CD14-positive monocyte (primary cell): ENCODE measurements at regions not wholly inside any gene's neighbourhood (a gene's known extent, or its start where the extent isn't known, plus 50 kb on each side); places are given as distances from the start of the nearest gene placed in this dataset.

Experiments
- DNase-seq, 3 donors: peaks; one replicate each; pipeline ENCODE4 v3.0.0-alpha.2; 2011 to 2022
- H2AFZ ChIP-seq: 2 replicates; pipeline ENCODE4 v1.6.0; 2012; ENCODE audit warnings: mild to moderate bottlenecking, low read depth, low read length, inconsistent platforms; ENCODE audit not compliant: insufficient read depth, poor library complexity, severe bottlenecking
- H3K27ac ChIP-seq, 2 donors: 1 replicate in 1 of 2; 2 replicates in 1 of 2; pipeline ENCODE4 v1.5.1; 2012 to 2013; ENCODE audit warnings: low read length in 2 of 2, control low read depth in 1 of 2, inconsistent platforms in 1 of 2, low read depth in 1 of 2, mild to moderate bottlenecking in 1 of 2
- H3K27me3 ChIP-seq, 2 donors: one replicate each; pipeline versions ENCODE4 v1.6.0 to v1.6.1; 2011 to 2013; ENCODE audit warnings: low read length in 2 of 2; ENCODE audit not compliant: control insufficient read depth in 2 of 2, insufficient read depth in 2 of 2
- H3K36me3 ChIP-seq, 2 donors: replicated peaks in 1 of 2; 1 replicate in 1 of 2; 2 replicates in 1 of 2; pipeline versions ENCODE4 v1.5.1 to v1.6.1; 2012 to 2013; ENCODE audit warnings: low read length in 2 of 2, control low read depth in 1 of 2, inconsistent platforms in 1 of 2, mild to moderate bottlenecking in 1 of 2; ENCODE audit not compliant: insufficient read depth in 2 of 2, control insufficient read depth in 1 of 2
- H3K4me1 ChIP-seq, 2 donors: 1 replicate in 1 of 2; 2 replicates in 1 of 2; pipeline versions ENCODE4 v1.5.1 to v1.6.1; 2012 to 2013; ENCODE audit warnings: low read length in 2 of 2, control low read depth in 1 of 2, inconsistent platforms in 1 of 2, mild to moderate bottlenecking in 1 of 2, moderate library complexity in 1 of 2; ENCODE audit not compliant: insufficient read depth in 2 of 2, control insufficient read depth in 1 of 2
- H3K4me2 ChIP-seq: replicated peaks from 2 replicates; pipeline ENCODE3; 2012; ENCODE audit warnings: low read length, moderate library complexity, mild to moderate bottlenecking; ENCODE audit not compliant: poor library complexity, severe bottlenecking; ENCODE audit errors: extremely low read depth
- H3K4me3 ChIP-seq, 3 experiments: fragments of 200-600 bp in 1 of 3; sonication (generic) in 1 of 3; replicated peaks in 1 of 3; 1 replicate in 2 of 3; 2 replicates in 1 of 3; pipeline ENCODE4 v1.5.1; 2011 to 2013; ENCODE audit warnings: low read length in 3 of 3, mild to moderate bottlenecking in 3 of 3, control low read depth in 2 of 3, low read depth in 2 of 3, inconsistent platforms in 1 of 3, moderate library complexity in 1 of 3
- H3K79me2 ChIP-seq: 2 replicates; pipeline ENCODE4 v1.6.0; 2012; ENCODE audit warnings: mild to moderate bottlenecking, control low read depth, inconsistent platforms, low read length, moderate library complexity; ENCODE audit not compliant: insufficient read depth
- H3K9ac ChIP-seq: 2 replicates; pipeline ENCODE4 v1.6.0; 2017; ENCODE audit warnings: low read length, mild to moderate bottlenecking; ENCODE audit not compliant: insufficient read depth, poor library complexity, severe bottlenecking
- H3K9me3 ChIP-seq, 2 donors: replicated peaks in 1 of 2; 1 replicate in 1 of 2; 2 replicates in 1 of 2; pipeline versions ENCODE4 v1.5.1 to v1.6.1; 2012 to 2013; ENCODE audit warnings: low read length in 2 of 2, control low read depth in 1 of 2; ENCODE audit not compliant: control insufficient read depth in 1 of 2, insufficient read depth in 1 of 2
- H4K20me1 ChIP-seq: 2 replicates; pipeline ENCODE4 v1.6.0; 2012; ENCODE audit warnings: mild to moderate bottlenecking, low read length, control low read depth, moderate library complexity; ENCODE audit not compliant: insufficient read depth
- H3K27ac Mint-ChIP-seq, 7 donors: one replicate each; pipeline ENCODE4 v1.8.0; 2020; ENCODE audit warnings: mild to moderate bottlenecking in 7 of 7, mixed read lengths in 7 of 7, moderate library complexity in 6 of 7, inconsistent platforms in 2 of 7
- H3K27me3 Mint-ChIP-seq, 3 donors: one replicate each; pipeline ENCODE4 v1.8.0; 2021 to 2022; ENCODE audit warnings: low read depth in 3 of 3, mild to moderate bottlenecking in 3 of 3, mixed read lengths in 3 of 3, moderate library complexity in 3 of 3, inconsistent platforms in 1 of 3
- H3K36me3 Mint-ChIP-seq, 2 donors: one replicate each; pipeline ENCODE4 v1.8.0; 2020; ENCODE audit warnings: mixed read lengths in 2 of 2, inconsistent platforms in 1 of 2, mild to moderate bottlenecking in 1 of 2
- H3K4me1 Mint-ChIP-seq: one replicate; pipeline ENCODE4 v1.8.0; 2020; ENCODE audit warnings: mild to moderate bottlenecking, mixed read lengths
- H3K4me3 Mint-ChIP-seq, 2 donors: one replicate each; pipeline ENCODE4 v1.8.0; 2020; ENCODE audit warnings: mild to moderate bottlenecking in 2 of 2, mixed read lengths in 2 of 2, moderate library complexity in 1 of 2
- H3K9me3 Mint-ChIP-seq, 7 donors: one replicate each; pipeline ENCODE4 v1.8.0; 2020 to 2022; ENCODE audit warnings: mixed read lengths in 7 of 7, mild to moderate bottlenecking in 6 of 7, moderate library complexity in 6 of 7, inconsistent platforms in 2 of 7
- CTCF ChIP-seq: fragments of 200-600 bp; IDR thresholded peaks from one replicate; pipeline ENCODE4 v1.8.0; 2022; ENCODE audit warnings: antibody characterized with exemption, mild to moderate bottlenecking
- WGBS: methylation state at CpG from one replicate; pipeline ENCODE4 v1.1.5; 2013; ENCODE audit warnings: missing lambda C conversion rate; ENCODE audit not compliant: insufficient coverage; 5-methylcytosine and 5-hydroxymethylcytosine counted together
- intact Hi-C, 2 donors: fragments of 100-400 bp; cut with micrococcal nuclease; formaldehyde crosslinking; loops; one replicate each; pipeline versions ENCODE4 v1.15.0 to v1.15.1; 2023

DNA sequence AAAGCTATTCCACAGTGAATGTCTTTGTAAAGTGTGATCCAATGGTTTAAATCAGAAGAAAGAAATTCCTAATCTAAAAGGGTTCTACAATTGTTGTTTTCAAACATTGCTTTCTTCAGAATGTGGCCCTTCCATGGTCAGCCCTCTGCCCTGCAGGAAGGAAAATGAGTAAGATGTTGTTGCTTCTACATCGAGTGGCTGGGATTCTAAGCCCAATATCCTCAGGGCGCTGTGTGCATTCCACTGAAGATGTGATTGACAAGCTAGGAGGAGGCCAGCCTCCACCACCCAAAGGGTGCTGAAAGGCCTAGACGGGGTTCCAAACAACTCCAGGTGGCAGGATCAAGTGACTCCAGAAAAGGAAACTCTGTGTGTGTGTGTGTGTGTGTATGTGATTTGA, 316.9 kb upstream of the TSHZ3 start:
- no peak for DNase-seq
- H3K4me3 Mint-ChIP-seq, result no peak overlapping the region
- 80% methylated on average over 2 of the region's 3 CpGs for WGBS
- H2AFZ ChIP-seq, result no peak overlapping the region
- H4K20me1 ChIP-seq, result no peaks in the 10 kb centered on the region
- peaks cover 0 to 2% (median 0%) of the 10 kb centered on the region in 7 donors for H3K9me3 Mint-ChIP-seq
- no peaks in the 10 kb centered on the region for H3K4me1 Mint-ChIP-seq
- H3K27ac Mint-ChIP-seq, result no peak overlapping the region
- H3K9ac ChIP-seq, result no peak overlapping the region
- no peaks in the 10 kb centered on the region for H3K27me3 ChIP-seq
- H3K79me2 ChIP-seq, result no peaks in the 10 kb centered on the region
- peaks cover 1 to 8% (median 5%) of the 10 kb centered on the region in 3 donors for H3K27me3 Mint-ChIP-seq
- H3K4me3 ChIP-seq, result no peak overlapping the region
- H3K27ac ChIP-seq, result no peak overlapping the region
- no peaks in the 10 kb centered on the region for H3K36me3 Mint-ChIP-seq
- no peak for TF ChIP-seq CTCF
- H3K4me2 ChIP-seq, result no peak overlapping the region
- H3K9me3 ChIP-seq, result no peaks in the 10 kb centered on the region
- no peaks in the 10 kb centered on the region for H3K4me1 ChIP-seq
- intact Hi-C loops, result no loop called here
- H3K36me3 ChIP-seq, result no peaks in the 10 kb centered on the region

DNA sequence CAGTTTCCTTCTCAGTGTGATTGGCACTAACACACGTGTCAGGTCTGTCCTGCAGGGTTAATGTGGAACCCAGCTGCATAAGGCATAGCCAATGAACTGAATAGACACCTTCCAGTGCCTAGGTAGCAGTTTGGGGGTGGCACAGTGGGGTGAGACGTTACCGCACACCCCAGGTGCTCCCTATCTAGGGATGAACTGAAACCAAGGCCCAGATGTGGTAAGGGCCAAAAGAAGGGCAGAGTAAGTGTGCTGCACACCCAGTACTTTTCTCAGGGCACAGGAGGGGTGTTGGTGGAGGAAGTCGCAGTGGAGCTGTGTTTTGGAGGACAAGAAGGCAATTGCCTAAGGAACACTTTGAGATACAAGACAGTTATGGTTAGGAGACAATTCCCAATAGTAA, 317.9 kb upstream of the TSHZ3 start:
- 90% methylated on average over 3 of the region's 4 CpGs for WGBS
- H3K4me3 Mint-ChIP-seq, result no peak overlapping the region
- Histone ChIP-seq H3K4me2 (no peak overlapping the region), H3K27me3 (no peaks in the 10 kb centered on the region), H3K4me1 (no peaks in the 10 kb centered on the region), H3K9me3 (no peaks in the 10 kb centered on the region), H3K9ac (no peak overlapping the region), H2AFZ (no peak overlapping the region), H4K20me1 (no peaks in the 10 kb centered on the region), H3K27ac (no peak overlapping the region), H3K4me3 (no peak overlapping the region), H3K79me2 (no peaks in the 10 kb centered on the region), H3K36me3 (no peaks in the 10 kb centered on the region)
- peaks cover 0 to 2% (median 0%) of the 10 kb centered on the region in 7 donors for H3K9me3 Mint-ChIP-seq
- H3K27me3 Mint-ChIP-seq, result peaks cover 1 to 10% (median 5%) of the 10 kb centered on the region in 3 donors
- H3K4me1 Mint-ChIP-seq, result no peaks in the 10 kb centered on the region
- intact Hi-C loops, result no loop called here
- no peak for DNase-seq
- no peaks in the 10 kb centered on the region for H3K36me3 Mint-ChIP-seq
- no peak for TF ChIP-seq CTCF
- no peak overlapping the region for H3K27ac Mint-ChIP-seq
